ENCODE measurements at regions not wholly inside any gene's neighbourhood (a gene's known extent, or its start where the extent isn't known, plus 50 kb on each side); places are given as distances from the start of the nearest gene placed in this dataset.

DNA sequence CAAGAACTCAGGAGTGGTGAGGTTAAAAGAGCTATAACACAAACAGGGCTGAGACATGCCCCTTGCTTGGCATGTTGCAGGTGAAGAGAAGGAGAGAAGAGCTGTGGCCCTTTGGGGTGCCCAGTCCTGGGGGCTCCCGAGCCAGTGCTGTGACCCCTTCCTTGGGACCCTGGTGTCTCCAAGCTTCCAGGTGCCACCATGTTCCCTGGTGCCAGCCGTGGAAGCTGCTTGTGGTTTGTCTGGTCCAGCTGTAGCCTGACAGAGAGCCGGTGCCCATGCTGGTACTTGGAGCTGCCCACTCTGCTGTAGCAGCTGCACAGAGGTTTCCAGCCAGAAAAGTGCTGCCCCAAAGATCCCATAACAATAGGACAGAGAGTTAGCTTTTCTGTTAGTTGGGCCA, 159.2 kb upstream of the SLC38A2 start:
- TF ChIP-seq POLR2A (IDR thresholded peaks at IDR 0.05): no peak
- TF ChIP-seq CTCF (IDR thresholded peaks at IDR 0.05): no peak
- TF ChIP-seq POLR2AphosphoS5 (IDR thresholded peaks at IDR 0.05; ENCODE audit: insufficient read depth in 1 of 2, low read depth in 1 of 2): no peak

Measured in vagina (tissue), 2 donors.